NCI-H82 treated with DMSO at 0.1 percent for 48 hours (cell line): ENCODE measurements at regions not wholly inside any gene's neighbourhood (a gene's known extent, or its start where the extent isn't known, plus 50 kb on each side); places are given as distances from the start of the nearest gene placed in this dataset.
"Not testable (repeated sequence)": the region's sequence is repeated elsewhere in the genome, so short reads cannot be mapped to it uniquely, and the experiment has no call there.

Experiments used
- DNase-seq: peaks from one replicate; lab custom pipeline; 2025; ENCODE audit not compliant: unreplicated experiment; lab: John Stamatoyannopoulos, UW

DNA sequence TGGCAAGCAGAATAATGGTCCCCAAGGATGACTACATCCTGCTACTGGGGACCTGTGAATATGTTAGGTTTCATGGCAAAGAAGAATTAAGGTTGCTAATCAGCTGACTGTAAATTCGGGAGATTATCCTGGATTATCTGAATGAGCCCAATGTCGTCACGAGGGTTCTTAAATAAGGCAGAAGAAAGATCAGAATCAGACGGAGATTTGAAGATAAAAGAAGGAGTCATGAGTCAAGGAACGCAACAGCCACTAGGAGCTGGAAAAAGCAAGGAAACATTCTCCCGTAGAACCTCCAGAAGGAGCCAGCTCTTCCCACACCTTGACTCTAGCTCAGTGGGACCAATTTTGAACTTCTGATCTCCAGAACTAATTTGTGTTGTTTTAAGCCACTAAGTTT, 82.9 kb upstream of the APBB1IP start:
- no peak for DNase-seq

- DNase-seq: no peak
These were observed 80.9 kb upstream of the APBB1IP start for GRCh38 chr10:26357203-26357602.

DNA sequence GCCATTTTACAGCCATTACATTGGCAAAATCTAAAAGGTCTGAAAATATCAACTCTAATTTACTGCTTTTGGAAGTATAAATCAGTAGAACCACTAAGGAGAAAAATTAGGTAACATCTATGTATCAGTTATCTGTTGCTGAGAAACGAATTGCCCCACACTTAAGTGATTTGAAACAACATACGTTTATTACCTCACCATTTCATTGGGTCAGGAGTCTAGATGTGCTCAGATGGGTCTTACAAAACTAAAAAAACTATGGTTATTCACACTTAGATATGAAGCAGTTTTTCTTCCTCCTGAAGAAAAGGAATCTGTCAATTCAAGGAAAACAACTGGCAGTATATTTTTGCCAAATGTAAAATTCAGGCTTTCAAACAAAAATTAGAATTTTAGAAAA, 80.1 kb upstream of the APBB1IP start:
- DNase-seq: no peak

GRCh38 chr10:26359670-26360069, 78.5 kb upstream of the APBB1IP start:
- DNase-seq: no peak

GRCh38 chr10:26361351-26361750, 76.8 kb upstream of the APBB1IP start:
- DNase-seq: no peak

DNA sequence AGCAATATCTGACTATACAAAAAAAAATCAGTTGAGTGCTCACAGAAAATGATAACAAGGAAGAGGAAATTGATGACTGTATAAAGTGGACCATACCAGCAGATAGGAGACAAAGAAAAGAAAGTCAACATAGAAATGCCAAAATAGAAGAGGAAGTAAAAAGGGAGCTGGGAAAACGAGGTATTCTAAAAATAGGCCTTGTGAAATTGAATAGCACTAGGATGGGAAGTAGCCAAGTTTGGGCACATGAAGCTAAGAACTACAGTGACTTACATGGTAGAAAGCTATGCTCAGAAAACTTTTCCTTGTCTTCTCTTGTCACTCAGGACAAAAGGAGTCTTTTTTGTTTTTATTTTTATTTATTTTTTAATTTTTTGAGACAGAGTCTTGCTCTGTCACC, 76.2 kb upstream of the APBB1IP start:
- no peak for DNase-seq

DNA sequence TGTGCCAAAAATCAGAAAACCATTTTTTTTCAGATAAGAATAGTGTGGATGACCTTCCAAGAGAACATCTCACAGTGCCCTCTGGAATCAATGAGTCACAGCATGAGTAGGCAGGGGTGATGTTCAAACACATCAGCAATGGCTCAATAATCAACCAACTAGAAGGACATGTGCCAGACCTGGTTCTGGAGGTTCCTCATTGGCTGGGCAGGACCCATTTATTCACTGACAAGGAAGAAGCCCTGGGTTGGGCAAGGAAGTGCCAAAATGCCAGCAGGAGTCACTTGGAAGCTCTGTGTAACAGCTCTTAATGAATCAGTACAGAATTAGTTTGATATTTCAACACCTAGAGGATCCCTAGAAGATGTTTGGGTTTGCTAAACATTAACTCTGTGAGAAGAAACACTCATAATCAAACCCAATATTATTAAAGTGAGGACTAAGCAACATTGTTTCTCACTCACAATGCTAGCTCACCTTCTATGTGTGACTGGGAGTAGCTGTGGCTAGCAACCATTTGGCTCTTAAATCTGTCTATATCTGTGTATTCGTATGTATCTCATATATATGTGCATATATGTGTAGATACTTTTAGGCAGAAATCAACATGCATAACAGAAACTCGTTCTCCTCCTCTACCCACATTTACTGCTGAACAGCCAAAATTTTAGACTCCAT, 72.3 kb upstream of the APBB1IP start:
- no peak for DNase-seq

DNA sequence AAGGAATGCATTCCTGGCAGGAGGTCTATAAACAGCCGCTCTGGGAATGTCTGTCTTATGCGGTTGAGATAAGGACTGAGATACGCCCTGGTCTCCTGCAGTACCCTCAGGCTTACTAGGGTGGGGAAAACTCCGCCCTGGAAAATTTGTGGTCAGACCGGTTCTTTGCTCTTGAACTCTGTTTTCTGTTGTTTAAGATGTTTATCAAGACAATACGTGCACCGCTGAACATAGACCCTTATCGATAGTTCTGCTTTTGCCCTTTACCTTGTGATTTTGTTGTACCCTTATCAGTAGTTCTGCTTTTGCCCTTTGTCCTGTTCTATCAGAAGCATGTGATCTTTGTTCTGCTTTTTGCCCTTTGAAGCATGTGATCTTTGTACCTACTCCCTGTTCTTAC, 71.1 kb upstream of the APBB1IP start:
- DNase-seq: not testable (repeated sequence)

DNA sequence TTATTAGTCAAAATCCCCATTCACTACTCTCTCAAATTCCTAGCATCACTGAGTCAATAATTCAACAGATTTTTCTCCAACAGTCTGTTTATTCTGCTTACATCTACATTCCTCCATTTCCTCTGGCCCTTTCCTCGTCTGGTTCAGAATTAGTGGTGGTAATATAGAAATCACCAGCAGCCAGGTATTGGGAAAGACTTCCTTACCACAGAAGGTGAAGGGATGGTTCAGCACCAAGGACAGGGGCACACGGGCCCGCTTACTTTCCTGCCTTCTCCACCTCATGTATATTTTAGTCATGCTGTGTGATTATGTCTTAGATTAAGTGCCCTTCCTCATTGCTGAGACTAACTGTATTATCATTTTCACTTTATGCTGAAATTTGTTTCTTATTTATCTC, 70.4 kb upstream of the APBB1IP start:
- no peak for DNase-seq

GRCh38 chr10:26368463-26368862, 69.7 kb upstream of the APBB1IP start:
- DNase-seq: no peak

DNA sequence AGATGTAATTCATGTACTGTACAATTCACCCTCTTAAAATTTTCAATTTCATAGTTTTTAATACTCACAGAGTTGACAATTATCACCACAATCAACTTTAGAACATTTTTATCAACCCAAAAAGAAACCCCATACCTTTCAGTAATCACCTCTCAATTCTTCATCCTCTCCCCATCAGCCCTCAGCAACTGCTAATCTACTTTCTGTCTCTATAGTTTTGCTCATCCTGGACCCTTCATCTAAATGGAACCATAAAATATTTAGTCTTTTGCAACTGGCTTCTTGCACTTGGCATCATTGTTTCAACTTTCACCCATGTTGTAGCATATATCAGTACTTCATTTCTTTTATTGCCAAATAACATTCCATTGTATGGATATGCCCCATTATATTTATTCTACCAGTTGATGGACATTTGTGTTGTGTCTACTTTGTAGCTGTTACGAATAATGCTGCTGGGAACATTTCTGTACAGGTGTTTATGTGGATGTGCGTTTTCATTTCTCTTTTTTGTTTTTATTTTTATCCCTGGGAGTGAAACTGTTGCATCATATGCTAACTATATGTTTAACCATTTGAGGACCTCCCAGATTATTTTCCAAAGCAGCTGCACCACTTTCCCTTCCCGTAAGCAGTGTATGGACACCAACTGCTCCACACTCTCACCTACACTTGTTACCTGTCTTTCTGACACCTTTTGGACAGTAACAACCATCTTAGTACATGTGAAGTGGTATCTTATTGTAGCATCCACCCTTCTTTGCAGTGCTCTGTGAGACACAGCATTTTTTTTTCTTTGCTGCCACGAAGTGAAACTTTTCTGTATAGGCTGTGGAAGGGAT, 65.4 kb upstream of the APBB1IP start:
- DNase-seq: no peak

GRCh38 chr10:26374426-26374825, 63.7 kb upstream of the APBB1IP start:
- no peak for DNase-seq

DNA sequence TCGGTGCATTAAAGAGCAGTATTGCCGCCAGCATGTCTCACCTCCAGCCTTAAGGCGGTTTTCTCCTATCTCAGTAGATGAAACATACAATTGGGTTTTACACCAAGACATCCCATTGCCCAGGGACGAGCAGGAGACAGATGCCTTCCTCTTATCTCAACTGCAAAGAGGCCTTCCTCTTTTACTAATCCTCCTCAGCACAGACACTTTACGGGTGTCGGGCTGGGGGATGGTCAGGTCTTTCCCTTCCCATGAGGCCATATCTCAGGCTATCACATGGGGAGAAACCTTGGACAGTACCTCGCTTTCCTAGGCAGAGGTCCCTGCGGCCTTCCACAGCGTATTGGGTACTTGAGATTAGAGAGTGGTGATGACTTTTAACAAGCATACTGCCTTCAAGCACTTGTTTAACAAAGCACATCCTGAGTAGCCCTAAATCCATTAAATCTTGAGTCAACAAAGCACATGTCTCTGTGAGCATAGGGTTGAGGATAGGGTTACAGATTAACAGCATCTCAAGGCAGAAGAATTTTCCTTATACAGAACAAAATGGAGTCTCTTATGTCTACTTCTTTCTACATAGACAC, 60.8 kb upstream of the APBB1IP start:
- DNase-seq: peak; percentile 66

DNA sequence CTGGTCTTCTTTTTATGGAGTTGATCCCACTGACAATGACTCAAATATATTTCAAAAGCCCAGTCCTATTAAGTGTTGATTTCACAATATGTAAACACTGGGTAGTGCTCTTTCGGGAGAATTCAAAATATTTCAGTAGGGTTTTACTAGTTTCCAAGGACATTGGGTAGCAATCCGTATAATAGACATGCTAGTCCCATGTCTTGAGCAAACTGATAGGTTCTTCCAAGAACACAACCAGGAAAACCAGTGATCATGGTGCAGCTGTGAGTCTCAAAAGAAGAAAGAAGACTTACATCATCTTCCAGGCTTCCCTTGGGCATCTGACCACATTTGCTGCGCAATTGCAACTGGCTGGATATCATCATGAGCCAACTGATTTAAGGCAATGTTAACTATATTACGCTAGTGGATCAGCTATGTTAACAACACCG, 59.3 kb upstream of the APBB1IP start:
- DNase-seq: no peak

DNA sequence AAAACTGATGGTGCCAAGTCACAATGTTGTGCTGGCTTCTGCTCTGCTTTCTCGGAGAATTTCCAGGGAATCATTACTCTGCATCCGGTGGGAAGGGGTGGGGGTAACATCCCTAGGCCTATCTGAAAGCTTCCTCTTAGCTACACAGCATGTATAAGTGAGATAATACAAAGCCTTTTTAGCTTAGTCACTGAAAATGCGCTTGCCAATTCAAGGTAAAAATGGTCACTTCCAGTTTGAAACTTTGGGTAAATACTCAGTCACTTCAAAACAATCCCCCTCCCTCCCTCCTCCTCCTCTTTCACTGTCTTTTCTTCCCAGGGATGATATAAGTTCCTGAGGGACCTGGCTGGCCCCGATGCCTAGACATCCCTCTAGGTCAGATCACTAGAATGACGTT, 57.3 kb upstream of the APBB1IP start:
- DNase-seq: no peak

GRCh38 chr10:26381986-26382385, 56.2 kb upstream of the APBB1IP start:
- no peak for DNase-seq

GRCh38 chr10:26384600-26384999, 53.5 kb upstream of the APBB1IP start:
- no peak for DNase-seq

GRCh38 chr10:26385443-26385842, 52.7 kb upstream of the APBB1IP start:
- DNase-seq: no peak

- no peak for DNase-seq
These were observed 51.4 kb upstream of the APBB1IP start for GRCh38 chr10:26386781-26387180.
